GM21528 (cell line): ENCODE measurements at regions not wholly inside any gene's neighbourhood (a gene's known extent, or its start where the extent isn't known, plus 50 kb on each side); places are given as distances from the start of the nearest gene placed in this dataset.
"Not testable (repeated sequence)": the region's sequence is repeated elsewhere in the genome, so short reads cannot be mapped to it uniquely, and the experiment has no call there.

Source experiments
- ATAC-seq: cut with Tn5 transposase; IDR thresholded peaks from one replicate; pipeline ENCODE4 v1.9.1; 2021; ENCODE audit warnings: mild to moderate bottlenecking, moderate library complexity; ENCODE audit not compliant: unreplicated experiment, low FRiP score

DNA sequence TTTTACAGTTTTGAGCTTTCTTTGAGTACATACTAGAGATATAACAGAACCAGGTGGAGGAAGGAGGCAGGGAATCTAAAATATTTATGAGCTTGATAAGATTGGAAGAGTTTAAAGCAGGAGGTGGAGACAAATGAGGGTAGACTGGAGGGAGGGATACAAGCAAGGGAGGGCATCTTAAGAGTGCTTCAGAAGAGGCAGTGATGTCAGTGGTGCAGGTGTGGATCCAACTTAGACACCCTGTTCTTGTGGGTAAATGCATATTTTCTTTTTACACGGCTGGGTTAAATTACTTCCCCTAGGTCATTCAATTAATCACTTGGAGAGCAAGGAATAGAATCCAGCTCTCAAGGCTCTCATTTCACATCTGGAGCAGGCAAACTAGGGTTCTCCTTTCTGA lies 146.1 kb upstream of the LRIG3 start:
- no peak for ATAC-seq

- ATAC-seq, result no peak
Measured at GRCh38 chr12:59059088-59059935, 139.0 kb upstream of the LRIG3 start.

DNA sequence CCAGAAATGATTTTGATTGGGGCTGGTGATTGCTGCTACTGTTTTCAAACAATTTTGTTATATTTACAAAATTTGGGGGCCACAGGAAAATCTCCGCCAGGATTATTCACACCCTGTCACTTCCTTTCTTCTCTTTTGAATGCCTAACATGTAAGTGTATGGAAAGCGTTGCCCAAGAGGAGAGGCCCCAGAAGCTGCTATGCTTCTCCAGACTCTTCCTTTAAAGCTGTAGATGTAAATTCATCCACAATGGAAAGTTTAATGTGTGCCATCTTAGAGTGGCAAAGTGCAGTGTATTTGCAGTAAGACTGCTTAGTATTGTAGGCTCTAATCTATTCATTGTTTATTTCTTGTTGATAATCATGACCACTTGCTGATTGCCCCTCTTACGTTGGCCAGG lies 136.7 kb upstream of the LRIG3 start:
- ATAC-seq, result no peak

- ATAC-seq, result no peak
Measured at GRCh38 chr12:59055204-59055860, 135.0 kb upstream of the LRIG3 start.

- ATAC-seq, result not testable (repeated sequence)
Measured at GRCh38 chr12:59053266-59053899, 133.1 kb upstream of the LRIG3 start.

GRCh38 chr12:59046763-59047534 lies 126.6 kb upstream of the LRIG3 start:
- no peak for ATAC-seq

DNA sequence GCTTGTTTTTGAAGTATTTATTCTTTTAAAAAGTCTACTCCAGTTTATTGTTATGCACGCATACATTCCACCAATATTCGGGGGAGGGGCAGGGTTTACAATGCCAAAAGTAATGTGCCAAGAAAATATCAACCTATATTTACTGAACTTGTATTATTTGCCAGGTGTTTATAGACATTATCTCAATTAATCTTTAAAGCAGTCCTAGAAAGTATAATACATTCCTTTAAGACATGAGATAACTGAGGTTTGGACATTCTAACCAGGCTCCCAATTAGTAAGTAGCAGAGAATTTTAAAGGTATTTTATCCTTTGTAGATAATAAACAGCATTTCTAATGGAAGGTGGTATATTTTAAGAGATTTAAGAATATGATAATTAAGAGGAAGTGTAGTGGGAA lies 124.5 kb upstream of the LRIG3 start:
- no peak for ATAC-seq

DNA sequence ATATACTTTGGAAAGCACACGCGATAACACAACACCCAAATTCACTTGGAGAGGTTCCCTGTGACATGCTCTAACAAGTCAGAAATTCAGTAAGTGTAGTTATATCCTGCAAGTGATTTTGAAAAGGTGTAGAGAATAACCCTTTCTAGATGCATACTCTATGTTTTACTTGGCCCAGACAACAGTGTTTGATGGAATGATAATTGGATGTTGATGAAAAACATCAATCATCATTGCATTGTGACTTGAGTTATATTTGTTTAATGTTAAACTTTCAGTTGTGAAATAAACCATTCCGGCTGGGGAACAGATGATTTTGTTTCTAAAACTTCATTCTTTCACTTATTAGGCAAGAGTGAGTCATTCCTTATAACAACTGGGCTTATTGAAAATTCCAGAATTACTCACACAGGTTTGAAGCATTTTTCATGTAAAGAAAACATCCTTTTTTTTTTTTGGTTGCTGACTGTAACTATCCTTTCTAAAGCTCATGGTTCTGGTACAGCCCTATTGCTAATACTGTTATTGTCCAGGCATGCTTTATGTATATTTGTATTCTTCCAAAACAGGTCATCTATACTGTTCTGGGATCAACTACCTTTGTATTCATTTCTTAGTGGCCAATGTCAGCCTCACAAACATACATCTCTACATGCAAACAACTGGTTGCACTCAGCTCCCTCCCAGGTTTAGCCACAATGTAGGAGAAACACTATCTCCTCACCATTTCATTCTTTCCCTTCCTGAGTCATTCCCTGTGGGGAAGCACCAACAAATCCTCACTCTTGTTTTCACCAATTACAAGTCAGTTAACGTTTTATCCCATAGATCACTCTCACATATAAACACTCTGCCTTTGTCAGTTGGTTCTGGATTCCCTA lies 121.2 kb upstream of the LRIG3 start:
- ATAC-seq, result no peak

- ATAC-seq, result no peak
Measured at GRCh38 chr12:59040656-59041055, 120.4 kb upstream of the LRIG3 start.

DNA sequence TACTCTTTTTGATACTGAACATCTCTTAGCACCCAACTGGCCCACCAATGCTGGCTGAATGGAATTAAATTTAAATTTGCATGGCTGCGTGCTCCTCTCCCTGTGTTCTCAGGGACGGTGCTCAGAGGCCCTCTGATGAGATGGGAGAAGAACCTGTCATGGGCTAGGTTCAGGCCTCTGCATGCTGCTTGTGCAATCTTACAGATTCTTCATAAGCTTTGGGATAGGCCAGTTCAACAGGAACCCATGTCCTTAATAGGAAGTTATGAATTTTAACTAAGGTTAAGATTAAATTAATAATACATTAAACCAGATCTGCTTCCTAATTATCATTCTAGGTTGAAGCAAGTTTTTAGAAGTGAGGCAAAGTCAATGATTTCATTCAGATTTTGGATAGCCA lies 119.7 kb upstream of the LRIG3 start:
- no peak for ATAC-seq

DNA sequence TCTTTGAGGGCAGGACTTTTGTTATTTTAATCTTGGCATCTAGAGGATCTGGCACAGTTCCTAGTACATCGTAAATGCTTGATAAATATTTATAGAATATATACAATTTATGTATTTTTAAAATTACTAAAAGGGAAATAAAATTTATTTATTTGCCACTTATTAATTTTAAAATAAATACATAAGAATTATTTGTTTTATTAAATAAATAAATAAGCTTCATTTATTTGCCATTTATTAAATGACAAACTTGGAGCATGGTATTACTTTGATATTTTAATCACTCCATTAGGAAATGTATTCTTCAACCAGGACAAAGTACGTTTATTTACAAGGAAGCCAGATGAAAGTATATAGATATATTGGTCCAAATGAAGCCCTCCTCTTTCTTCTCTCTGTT lies 118.7 kb upstream of the LRIG3 start:
- ATAC-seq, result no peak

DNA sequence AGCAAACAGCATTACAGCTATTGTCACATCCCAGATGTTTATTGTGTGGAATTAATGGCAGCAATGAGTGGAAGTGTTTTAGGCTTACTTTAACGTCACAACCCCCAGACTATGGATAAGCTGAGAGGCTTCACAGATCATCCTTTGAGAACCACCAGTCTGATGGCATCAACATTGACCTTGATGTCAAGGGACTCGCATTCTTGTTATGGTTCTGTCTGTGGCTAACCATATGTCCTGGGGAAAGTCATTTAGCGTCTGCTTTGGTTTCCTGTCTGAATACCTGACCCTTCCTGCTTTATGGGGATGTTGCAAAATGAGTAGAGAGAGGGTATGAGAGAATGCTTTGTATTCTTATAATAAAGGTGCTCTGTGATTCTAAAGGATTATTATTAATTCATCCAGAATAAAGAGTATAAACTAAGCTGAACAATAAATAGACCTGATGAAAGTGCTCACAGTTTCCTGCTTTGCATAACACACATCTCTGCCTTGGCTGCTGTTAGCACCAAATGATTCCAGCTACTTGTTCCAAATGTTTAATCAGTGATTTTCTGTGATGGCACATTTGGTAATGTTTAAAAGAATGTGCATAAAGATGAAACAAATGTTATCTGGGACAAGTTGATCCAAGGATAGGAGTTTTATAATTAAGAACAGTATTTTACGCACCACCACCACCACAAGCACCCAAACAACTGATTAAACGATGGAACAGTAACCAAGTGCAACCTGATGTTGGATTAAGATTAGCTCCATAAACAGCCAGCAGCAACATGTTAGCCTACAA lies 116.9 kb upstream of the LRIG3 start:
- ATAC-seq, result no peak

DNA sequence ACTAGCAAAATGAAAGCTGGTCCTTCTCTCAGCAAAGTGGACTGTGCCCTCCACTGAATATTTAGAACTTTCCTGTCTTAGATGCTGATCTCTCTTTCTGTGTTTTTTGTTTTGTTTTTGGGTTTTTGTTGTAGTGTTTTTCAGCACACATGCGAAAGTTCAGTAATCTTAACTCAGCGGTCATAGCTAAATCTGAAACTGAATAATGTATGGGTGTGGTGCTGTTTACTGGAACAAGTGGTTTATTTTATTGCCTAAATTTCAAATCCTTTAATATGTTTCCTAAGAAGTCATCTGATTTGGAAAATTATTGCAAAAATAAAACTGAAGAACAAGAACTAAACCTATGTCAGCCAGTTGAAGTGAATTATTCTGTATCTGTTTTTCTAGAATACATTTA lies 116.0 kb upstream of the LRIG3 start:
- no peak for ATAC-seq

GRCh38 chr12:59031313-59031712 lies 111.0 kb upstream of the LRIG3 start:
- ATAC-seq, result no peak

- no peak for ATAC-seq
Measured at GRCh38 chr12:59030415-59030814, 110.1 kb upstream of the LRIG3 start.

GRCh38 chr12:59027199-59027598 lies 106.9 kb upstream of the LRIG3 start:
- no peak for ATAC-seq

DNA sequence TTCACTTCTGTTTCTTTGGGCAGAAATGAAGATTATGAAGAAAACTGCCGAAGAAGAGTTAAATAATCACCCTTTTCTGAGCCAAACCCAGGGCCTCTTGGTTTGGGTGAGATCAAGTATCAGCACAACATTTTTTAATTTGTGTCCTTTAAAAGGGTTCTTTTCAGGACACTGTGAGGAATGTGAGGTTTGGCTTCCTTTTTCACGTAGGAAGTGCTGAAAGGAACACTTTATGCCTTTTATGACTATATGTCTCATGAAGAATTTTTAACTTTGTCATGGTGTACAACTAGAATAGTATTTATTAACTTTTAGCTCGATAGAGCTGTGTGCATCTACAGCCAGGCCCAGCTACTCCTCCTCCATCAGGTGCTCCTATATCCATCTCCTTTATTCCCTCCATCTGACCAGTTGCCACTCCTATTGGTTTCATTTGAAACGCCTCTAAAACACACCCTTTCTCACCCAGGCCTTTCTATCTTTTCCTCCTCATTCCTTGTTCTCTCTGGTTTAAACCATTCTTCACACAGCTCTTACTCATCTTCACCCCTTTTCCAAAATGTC lies 103.6 kb upstream of the LRIG3 start:
- ATAC-seq, result no peak

DNA sequence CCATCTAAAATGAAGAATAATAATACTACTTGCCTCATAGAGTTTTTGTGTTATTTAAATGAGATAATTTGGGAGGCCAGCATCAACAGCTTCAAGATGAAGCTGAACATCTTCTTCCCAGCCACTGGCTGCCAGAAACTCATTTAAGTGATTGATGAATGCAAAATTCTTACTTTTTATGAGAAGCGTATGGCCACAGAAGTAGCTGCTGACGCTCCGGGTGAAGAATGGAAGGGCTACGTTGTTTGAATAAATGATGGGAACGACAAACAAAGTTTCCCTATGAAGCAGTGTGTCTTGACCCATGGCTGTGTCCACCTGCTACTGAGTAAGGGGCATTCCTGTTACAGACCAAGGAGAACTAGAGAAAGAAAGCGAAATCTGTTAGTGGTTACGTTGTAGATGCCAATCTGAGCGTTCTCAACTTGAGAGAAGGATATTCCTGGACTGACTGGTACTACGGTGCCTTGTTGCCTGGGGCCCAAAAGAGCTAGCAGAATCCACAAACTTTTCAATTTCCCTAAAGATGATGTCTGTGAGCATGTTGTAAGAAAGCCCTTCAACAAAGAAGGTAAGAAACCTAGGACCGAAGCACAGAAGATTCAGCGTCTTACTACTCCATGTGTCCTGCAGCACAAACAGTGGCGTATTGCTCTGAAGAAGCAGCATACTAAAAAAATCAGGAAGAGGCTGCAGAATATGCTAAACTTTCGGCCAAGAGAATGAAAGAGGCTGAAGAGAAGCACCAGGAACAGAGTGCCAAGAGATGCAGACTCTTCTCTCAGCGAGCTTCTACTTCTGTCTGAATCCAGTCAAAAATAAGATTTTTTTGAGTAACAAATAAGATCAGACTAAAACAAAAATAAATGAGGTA lies 100.0 kb upstream of the LRIG3 start:
- ATAC-seq, result no peak
